ENCODE measurements at regions not wholly inside any gene's neighbourhood (a gene's known extent, or its start where the extent isn't known, plus 50 kb on each side); places are given as distances from the start of the nearest gene placed in this dataset.

GRCh38 chr6:40098774-40099173 lies 164.5 kb upstream of the MOCS1 start:
- Histone ChIP-seq H3K4me3 (no peak overlapping the region), H3K36me3 (no peaks in the 10 kb centered on the region), H3K27me3 (no peaks in the 10 kb centered on the region), H3K27ac (no peak overlapping the region), H3K9me3 (no peaks in the 10 kb centered on the region), H3K4me1 (ENCODE audit: insufficient read depth) (no peaks in the 10 kb centered on the region)
- no peak for TF ChIP-seq EP300 (IDR thresholded peaks at IDR 0.05)
- TF ChIP-seq CTCF (IDR thresholded peaks at IDR 0.05): no peak
- no peak for TF ChIP-seq POLR2A (IDR thresholded peaks at IDR 0.05)
- 67 to 84% (median 80%) methylated on average over 3 of the region's 3 CpGs for WGBS, 3 donors
- intact Hi-C loops (cut with DNase I): no loop called here
- no peak for DNase-seq

- Histone ChIP-seq H3K9me3 (no peaks in the 10 kb centered on the region), H3K36me3 (no peaks in the 10 kb centered on the region), H3K4me3 (no peak overlapping the region), H3K27me3 (no peaks in the 10 kb centered on the region), H3K27ac (no peak overlapping the region), H3K4me1 (ENCODE audit: insufficient read depth) (no peaks in the 10 kb centered on the region)
- WGBS, 3 donors: 13 to 36% (median 13%) methylated on average over 2 of the region's 2 CpGs
- TF ChIP-seq EP300 (IDR thresholded peaks at IDR 0.05): no peak
- no peak for TF ChIP-seq CTCF (IDR thresholded peaks at IDR 0.05)
- intact Hi-C loops (cut with DNase I): no loop called here
- DNase-seq: no peak
These were observed 163.3 kb upstream of the MOCS1 start for GRCh38 chr6:40097590-40097989.

- H3K9me3 ChIP-seq: no peaks in the 10 kb centered on the region
- no peaks in the 10 kb centered on the region for H3K27me3 ChIP-seq
- WGBS, 3 donors: 37 to 49% (median 44%) methylated on average over 3 of the region's 3 CpGs
- no peak overlapping the region for H3K27ac ChIP-seq
- intact Hi-C loops (cut with DNase I): no loop called here
- TF ChIP-seq EP300 (IDR thresholded peaks at IDR 0.05): no peak
- no peak for TF ChIP-seq CTCF (IDR thresholded peaks at IDR 0.05)
- TF ChIP-seq POLR2A (IDR thresholded peaks at IDR 0.05): no peak
- H3K36me3 ChIP-seq: no peaks in the 10 kb centered on the region
- H3K4me1 ChIP-seq (ENCODE audit: insufficient read depth): no peaks in the 10 kb centered on the region
- no peak for DNase-seq
- H3K4me3 ChIP-seq: no peak overlapping the region
These were observed 149.1 kb upstream of the MOCS1 start for GRCh38 chr6:40083141-40083920.

GRCh38 chr6:40082278-40083043 lies 148.2 kb upstream of the MOCS1 start:
- Histone ChIP-seq H3K4me3 (no peak overlapping the region), H3K36me3 (no peaks in the 10 kb centered on the region), H3K4me1 (ENCODE audit: insufficient read depth) (no peaks in the 10 kb centered on the region), H3K27ac (no peak overlapping the region), H3K27me3 (no peaks in the 10 kb centered on the region), H3K9me3 (no peaks in the 10 kb centered on the region)
- no peak for DNase-seq
- 65 to 72% (median 67%) methylated on average over 6 of the region's 6 CpGs for WGBS, 3 donors
- intact Hi-C loops (cut with DNase I): no loop called here
- TF ChIP-seq POLR2A (IDR thresholded peaks at IDR 0.05): no peak
- no peak for TF ChIP-seq CTCF (IDR thresholded peaks at IDR 0.05)
- no peak for TF ChIP-seq EP300 (IDR thresholded peaks at IDR 0.05)
